ENCODE measurements at regions not wholly inside any gene's neighbourhood (a gene's known extent, or its start where the extent isn't known, plus 50 kb on each side); places are given as distances from the start of the nearest gene placed in this dataset.

DNA sequence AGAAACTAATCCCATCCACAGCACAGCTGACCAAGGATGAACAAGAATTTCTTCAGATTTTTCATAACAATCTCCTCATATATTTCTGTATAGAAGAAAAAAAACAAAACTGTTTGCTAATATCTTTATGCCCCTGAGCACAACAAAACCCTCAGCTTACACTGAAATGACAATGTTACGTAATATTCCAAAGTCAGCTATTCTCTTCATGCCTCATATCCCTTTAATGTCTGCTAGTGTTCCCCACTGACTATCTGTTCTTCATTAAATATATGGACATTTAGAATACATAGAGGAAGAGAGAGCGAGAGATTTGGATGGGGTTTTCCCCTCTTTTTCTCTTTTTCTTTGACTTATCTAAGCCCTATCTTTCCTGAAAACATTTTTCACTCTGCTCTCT, 87.9 kb upstream of the GULP1 start:
- Histone ChIP-seq H2AFZ (ENCODE audit: insufficient read depth, low read depth, low read length, poor library complexity, severe bottlenecking) (no peak overlapping the region), H3K9me3 (replicated peaks in 1 of 2; ENCODE audit: control insufficient read depth in 1 of 2, insufficient read depth in 1 of 2, low read length in 2 of 2) (no peaks in the 10 kb centered on the region), H4K20me1 (ENCODE audit: insufficient read depth, low read length) (no peaks in the 10 kb centered on the region), H3K27ac (ENCODE audit: low read depth in 1 of 2, low read length in 2 of 2) (no peak overlapping the region), H3K36me3 (replicated peaks in 1 of 2; ENCODE audit: control insufficient read depth in 1 of 2, insufficient read depth in 2 of 2, low read length in 2 of 2) (no peaks in the 10 kb centered on the region), H3K9ac (ENCODE audit: insufficient read depth, low read length, poor library complexity, severe bottlenecking) (no peak overlapping the region), H3K27me3 (ENCODE audit: control insufficient read depth in 2 of 2, insufficient read depth in 2 of 2, low read length in 2 of 2) (no peaks in the 10 kb centered on the region), H3K79me2 (ENCODE audit: insufficient read depth, low read length) (no peaks in the 10 kb centered on the region), H3K4me1 (ENCODE audit: control insufficient read depth in 1 of 2, insufficient read depth in 2 of 2, low read length in 2 of 2) (no peaks in the 10 kb centered on the region), H3K4me3 (replicated peaks in 1 of 3; ENCODE audit: low read depth in 2 of 3, low read length in 3 of 3) (no peak overlapping the region), H3K4me2 (replicated peaks; ENCODE audit: extremely low read depth, low read length, poor library complexity, severe bottlenecking) (no peak overlapping the region)
- Mint-ChIP-seq H3K4me3 (no peak overlapping the region), H3K27me3 (ENCODE audit: low read depth in 3 of 3) (no peaks in the 10 kb centered on the region), H3K27ac (no peak overlapping the region), H3K36me3 (no peaks in the 10 kb centered on the region), H3K4me1 (no peaks in the 10 kb centered on the region), H3K9me3 (peaks cover 0 to 3% (median 1%) of the 10 kb centered on the region in 7 donors)
- no peak for DNase-seq
- intact Hi-C loops (cut with micrococcal nuclease), result no loop called here
- no CpG with 5 or more reads among the region's 2 CpGs for WGBS (ENCODE audit: insufficient coverage)
- TF ChIP-seq, protein P1, sequence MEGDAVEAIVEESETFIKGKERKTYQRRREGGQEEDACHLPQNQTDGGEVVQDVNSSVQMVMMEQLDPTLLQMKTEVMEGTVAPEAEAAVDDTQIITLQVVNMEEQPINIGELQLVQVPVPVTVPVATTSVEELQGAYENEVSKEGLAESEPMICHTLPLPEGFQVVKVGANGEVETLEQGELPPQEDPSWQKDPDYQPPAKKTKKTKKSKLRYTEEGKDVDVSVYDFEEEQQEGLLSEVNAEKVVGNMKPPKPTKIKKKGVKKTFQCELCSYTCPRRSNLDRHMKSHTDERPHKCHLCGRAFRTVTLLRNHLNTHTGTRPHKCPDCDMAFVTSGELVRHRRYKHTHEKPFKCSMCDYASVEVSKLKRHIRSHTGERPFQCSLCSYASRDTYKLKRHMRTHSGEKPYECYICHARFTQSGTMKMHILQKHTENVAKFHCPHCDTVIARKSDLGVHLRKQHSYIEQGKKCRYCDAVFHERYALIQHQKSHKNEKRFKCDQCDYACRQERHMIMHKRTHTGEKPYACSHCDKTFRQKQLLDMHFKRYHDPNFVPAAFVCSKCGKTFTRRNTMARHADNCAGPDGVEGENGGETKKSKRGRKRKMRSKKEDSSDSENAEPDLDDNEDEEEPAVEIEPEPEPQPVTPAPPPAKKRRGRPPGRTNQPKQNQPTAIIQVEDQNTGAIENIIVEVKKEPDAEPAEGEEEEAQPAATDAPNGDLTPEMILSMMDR (IDR thresholded peaks at IDR 0.05), result no peak

DNA sequence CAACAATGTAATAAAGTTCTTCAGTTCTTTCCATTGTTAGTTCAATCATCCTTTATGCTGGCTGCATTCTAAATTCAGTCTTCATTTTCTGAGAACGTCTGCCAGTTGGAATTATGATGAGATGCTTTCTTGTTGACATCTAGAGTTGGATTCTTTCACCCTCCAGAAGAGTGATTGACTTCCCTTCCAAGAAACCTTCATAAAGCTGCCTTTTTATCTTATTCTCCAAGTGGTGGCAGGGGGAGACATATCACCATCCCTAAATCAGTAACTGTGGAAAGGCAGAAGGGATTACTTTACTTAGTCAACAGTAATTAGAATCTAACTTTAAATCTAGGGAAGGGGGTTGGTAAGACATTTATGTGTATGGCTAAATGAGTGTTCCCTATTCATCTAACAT, 86.8 kb upstream of the GULP1 start:
- Histone ChIP-seq H3K27me3 (ENCODE audit: control insufficient read depth in 2 of 2, insufficient read depth in 2 of 2, low read length in 2 of 2) (no peaks in the 10 kb centered on the region), H3K9ac (ENCODE audit: insufficient read depth, low read length, poor library complexity, severe bottlenecking) (no peak overlapping the region), H3K27ac (ENCODE audit: low read depth in 1 of 2, low read length in 2 of 2) (no peak overlapping the region), H3K4me1 (ENCODE audit: control insufficient read depth in 1 of 2, insufficient read depth in 2 of 2, low read length in 2 of 2) (no peaks in the 10 kb centered on the region), H3K4me2 (replicated peaks; ENCODE audit: extremely low read depth, low read length, poor library complexity, severe bottlenecking) (no peak overlapping the region), H3K4me3 (replicated peaks in 1 of 3; ENCODE audit: low read depth in 2 of 3, low read length in 3 of 3) (no peak overlapping the region), H2AFZ (ENCODE audit: insufficient read depth, low read depth, low read length, poor library complexity, severe bottlenecking) (no peak overlapping the region), H3K79me2 (ENCODE audit: insufficient read depth, low read length) (no peaks in the 10 kb centered on the region), H3K9me3 (replicated peaks in 1 of 2; ENCODE audit: control insufficient read depth in 1 of 2, insufficient read depth in 1 of 2, low read length in 2 of 2) (no peaks in the 10 kb centered on the region), H3K36me3 (replicated peaks in 1 of 2; ENCODE audit: control insufficient read depth in 1 of 2, insufficient read depth in 2 of 2, low read length in 2 of 2) (no peaks in the 10 kb centered on the region), H4K20me1 (ENCODE audit: insufficient read depth, low read length) (no peaks in the 10 kb centered on the region)
- Mint-ChIP-seq H3K4me3 (no peak overlapping the region), H3K27me3 (ENCODE audit: low read depth in 3 of 3) (no peaks in the 10 kb centered on the region), H3K4me1 (no peaks in the 10 kb centered on the region), H3K36me3 (no peaks in the 10 kb centered on the region), H3K9me3 (peaks cover 0 to 5% (median under 1%) of the 10 kb centered on the region in 7 donors), H3K27ac (no peak overlapping the region)
- TF ChIP-seq, protein P1 (IDR thresholded peaks at IDR 0.05), result no peak
- intact Hi-C loops (cut with micrococcal nuclease), result no loop called here
- DNase-seq, result no peak
- WGBS (ENCODE audit: insufficient coverage), result no CpG with 5 or more reads among the region's 1 CpG

Measured in CD14-positive monocyte (primary cell).